IPS-18a (cell line): ENCODE measurements at regions not wholly inside any gene's neighbourhood (a gene's known extent, or its start where the extent isn't known, plus 50 kb on each side); places are given as distances from the start of the nearest gene placed in this dataset.

ENCODE experiments used
- H3K27ac ChIP-seq: one replicate; pipeline ENCODE4 v1.5.1; 2013; ENCODE audit warnings: low read length
- H3K27me3 ChIP-seq: one replicate; pipeline ENCODE4 v1.6.1; 2013; ENCODE audit warnings: mild to moderate bottlenecking, low read length; ENCODE audit not compliant: control insufficient read depth, insufficient read depth
- H3K36me3 ChIP-seq: one replicate; pipeline ENCODE4 v1.6.1; 2013; ENCODE audit warnings: low read depth, low read length; ENCODE audit not compliant: control insufficient read depth
- H3K4me1 ChIP-seq: one replicate; pipeline ENCODE4 v1.6.1; 2013; ENCODE audit warnings: low read depth, low read length; ENCODE audit not compliant: control insufficient read depth
- H3K4me3 ChIP-seq: one replicate; pipeline ENCODE4 v1.5.1; 2013; ENCODE audit warnings: low read length
- H3K9ac ChIP-seq: one replicate; pipeline ENCODE4 v1.6.1; 2013; ENCODE audit warnings: mild to moderate bottlenecking, low read length, moderate library complexity
- H3K9me3 ChIP-seq: one replicate; pipeline ENCODE4 v1.6.1; 2013; ENCODE audit warnings: low read depth, low read length; ENCODE audit not compliant: control insufficient read depth

DNA sequence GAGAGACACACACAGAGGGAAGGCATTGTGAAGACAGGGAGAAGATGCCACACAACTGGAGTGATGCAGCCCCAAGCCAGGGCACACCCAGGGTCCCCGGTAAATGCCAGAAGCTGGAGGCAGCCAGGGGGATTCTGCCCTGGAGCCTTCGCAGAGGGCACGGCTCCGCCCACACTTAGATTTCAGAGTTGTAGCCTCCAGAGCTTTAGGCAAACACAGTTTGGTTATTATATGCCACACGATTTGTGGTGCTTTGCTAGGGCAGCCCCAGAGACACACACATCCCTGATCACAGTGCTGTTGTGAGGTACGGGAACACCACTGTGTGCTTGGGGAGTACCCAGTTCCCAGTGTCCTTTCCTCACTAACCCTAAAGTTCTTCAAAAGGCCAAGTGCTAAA, 280.6 kb downstream of the SMOC2 start:
- Histone ChIP-seq H3K4me1 (no peaks in the 10 kb centered on the region), H3K9ac (no peak overlapping the region), H3K27ac (no peak overlapping the region), H3K36me3 (no peaks in the 10 kb centered on the region), H3K4me3 (no peak overlapping the region), H3K9me3 (peaks cover 24% of the 10 kb centered on the region), H3K27me3 (no peaks in the 10 kb centered on the region)

- H3K4me3 ChIP-seq: no peak overlapping the region
- no peak overlapping the region for H3K27ac ChIP-seq
- H3K9ac ChIP-seq: no peak overlapping the region
- peaks cover 21% of the 10 kb centered on the region for H3K9me3 ChIP-seq
- H3K36me3 ChIP-seq: no peaks in the 10 kb centered on the region
- H3K27me3 ChIP-seq: no peaks in the 10 kb centered on the region
- no peaks in the 10 kb centered on the region for H3K4me1 ChIP-seq
These were observed 278.9 kb downstream of the SMOC2 start for GRCh38 chr6:168719901-168720300.

DNA sequence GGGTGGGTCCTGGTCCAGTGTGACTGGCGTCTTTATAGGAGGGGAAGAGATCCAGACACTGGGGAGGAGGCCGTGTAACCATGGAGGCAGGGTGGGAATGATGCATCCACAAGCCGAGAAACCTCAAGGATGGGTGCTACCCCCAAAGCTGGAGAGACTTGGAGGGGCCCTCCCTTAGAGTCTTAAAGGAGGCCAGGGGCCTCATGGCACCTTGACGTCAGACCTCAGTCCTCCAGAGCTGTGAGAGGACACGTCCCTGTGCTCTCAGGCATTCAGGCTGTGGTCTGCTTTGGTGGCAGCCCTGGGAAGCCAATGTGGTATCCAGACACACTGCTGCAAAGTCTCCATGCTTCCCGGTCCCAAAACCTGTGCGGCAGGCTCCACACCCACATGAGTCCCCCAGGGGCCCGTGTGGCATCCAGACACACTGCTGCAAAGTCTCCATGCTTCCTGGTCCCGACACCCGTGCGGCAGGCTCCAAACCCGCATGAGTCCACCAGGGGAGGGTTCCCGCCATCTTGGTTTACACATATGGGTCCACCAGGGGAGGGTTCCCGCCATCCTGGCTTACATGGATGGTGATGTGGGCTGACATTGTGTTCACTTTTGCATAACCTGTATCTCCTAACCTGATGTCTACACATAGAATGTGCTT, 278.0 kb downstream of the SMOC2 start:
- Histone ChIP-seq H3K27me3 (no peaks in the 10 kb centered on the region), H3K9ac (no peak overlapping the region), H3K4me3 (no peak overlapping the region), H3K4me1 (no peaks in the 10 kb centered on the region), H3K36me3 (no peaks in the 10 kb centered on the region), H3K9me3 (peaks cover 13% of the 10 kb centered on the region), H3K27ac (no peak overlapping the region)
